ENCODE measurements at regions not wholly inside any gene's neighbourhood (a gene's known extent, or its start where the extent isn't known, plus 50 kb on each side); places are given as distances from the start of the nearest gene placed in this dataset.
"Not testable (repeated sequence)": the region's sequence is repeated elsewhere in the genome, so short reads cannot be mapped to it uniquely, and the experiment has no call there.

DNA sequence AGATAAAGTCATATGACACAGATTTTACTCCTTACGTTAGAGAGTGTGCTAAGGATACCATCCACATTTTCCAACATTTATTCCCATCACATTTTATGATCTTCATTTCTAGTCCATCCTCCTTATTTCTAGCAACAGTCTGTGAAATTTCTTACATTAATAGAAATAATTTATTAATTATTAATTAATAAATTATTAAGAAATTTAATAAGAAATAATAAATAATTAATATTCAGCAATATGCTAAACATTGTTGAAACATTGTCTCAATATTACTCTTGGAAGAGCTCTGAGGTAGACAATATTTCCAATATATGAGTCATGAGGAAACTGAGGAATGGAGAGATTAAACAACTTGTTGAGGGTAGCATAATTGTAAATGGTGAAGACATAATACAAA, 1742.5 kb upstream of the CDH6 start:
- not testable (repeated sequence) for DNase-seq (ENCODE audit: low read depth)

DNA sequence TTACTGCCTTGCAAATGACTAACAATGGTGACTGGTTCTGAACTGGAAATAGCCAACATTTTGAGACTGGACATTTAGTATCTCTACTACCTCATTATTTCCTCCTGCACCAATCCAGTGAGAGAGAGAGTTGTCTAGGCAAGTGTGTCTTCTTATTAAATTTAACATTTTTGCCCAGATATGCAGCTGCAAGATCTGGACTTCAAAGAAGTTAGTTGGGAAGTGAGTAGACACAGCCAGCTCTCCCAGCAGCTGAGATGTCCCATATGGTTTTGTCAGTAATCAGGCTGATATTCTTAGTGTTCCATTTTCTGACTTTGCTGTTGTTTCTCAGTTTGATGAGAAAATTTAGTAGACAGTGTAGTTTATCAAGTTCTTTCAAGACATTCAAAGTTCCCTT, 1778.8 kb upstream of the CDH6 start:
- DNase-seq (ENCODE audit: low read depth) = no peak

DNA sequence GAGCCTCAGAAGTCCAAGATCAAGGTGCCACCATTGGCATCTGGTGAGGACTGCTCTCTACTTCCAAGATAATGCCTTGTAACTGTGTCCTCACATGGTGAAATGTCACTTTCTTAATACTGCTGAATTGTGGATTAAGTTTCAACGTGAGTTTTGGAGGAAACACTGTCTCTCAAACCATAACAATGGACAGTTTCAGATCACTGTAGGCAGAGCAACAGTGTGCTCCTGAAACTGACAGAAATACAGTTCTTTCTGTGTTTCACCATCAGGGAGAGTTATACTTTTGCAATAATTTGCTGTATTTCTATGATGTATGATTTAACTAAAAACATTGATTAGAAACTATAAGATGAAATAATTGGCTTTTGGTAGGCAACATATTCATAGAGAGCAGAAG, 1780.5 kb upstream of the CDH6 start:
- DNase-seq (ENCODE audit: low read depth) = no peak

DNA sequence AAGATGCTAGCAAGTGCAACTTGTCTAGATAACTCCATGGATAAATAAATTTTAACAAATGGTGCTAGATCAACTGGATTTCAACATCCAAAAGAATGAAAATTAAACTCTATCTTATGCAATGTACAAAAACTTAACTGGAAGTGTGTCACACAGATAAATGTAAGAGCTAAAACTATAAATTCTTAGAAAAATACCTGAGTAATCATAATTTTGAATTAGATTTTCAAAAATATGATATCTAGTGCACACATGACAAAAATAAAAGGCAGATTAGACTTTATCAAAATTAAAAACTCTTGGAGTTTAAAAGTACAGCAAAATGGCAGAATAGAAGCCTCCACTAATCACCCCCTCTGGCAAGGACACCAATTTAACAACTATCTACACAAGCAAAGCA, 1791.2 kb upstream of the CDH6 start:
- no peak for DNase-seq (ENCODE audit: low read depth)

DNA sequence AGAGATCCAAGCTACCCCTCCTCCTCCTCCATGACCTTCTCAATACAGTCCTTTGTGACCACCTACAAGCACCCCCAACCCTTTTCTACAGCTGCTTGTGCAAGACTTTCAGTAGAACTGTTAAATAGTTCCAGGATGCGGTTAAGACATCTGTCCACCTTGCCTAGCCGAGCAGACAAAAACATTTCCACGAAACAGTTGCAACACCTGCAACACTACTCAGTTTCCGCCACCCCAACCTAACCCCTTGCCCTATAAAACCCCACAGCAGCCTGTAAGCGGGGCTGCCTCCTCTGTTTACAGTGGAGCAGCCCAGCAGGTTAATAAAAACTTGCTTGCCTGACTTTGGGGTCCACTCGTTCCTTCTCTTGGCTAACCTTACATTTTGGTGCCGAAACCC, 1803.5 kb upstream of the CDH6 start:
- no peak for DNase-seq (ENCODE audit: low read depth)

DNA sequence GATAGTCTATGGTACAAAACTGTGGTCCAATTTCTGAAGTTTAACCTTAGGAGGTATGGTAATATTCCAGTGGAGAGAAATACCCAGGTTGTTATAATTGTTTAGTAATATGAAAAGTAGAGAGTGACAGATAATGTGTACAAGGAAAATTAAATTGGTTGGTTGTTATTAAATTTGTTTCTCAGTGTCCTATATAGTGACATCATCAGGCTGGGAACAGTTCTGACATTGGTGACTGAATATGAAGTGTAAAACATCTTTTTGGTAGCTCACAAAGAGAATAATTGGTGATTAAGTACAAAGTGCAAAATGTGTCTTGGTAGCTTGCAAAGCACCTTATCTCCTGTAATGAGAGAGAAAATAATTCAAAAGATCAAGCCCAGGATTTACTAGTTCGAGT, 1806.1 kb upstream of the CDH6 start:
- DNase-seq (ENCODE audit: low read depth) = no peak

DNA sequence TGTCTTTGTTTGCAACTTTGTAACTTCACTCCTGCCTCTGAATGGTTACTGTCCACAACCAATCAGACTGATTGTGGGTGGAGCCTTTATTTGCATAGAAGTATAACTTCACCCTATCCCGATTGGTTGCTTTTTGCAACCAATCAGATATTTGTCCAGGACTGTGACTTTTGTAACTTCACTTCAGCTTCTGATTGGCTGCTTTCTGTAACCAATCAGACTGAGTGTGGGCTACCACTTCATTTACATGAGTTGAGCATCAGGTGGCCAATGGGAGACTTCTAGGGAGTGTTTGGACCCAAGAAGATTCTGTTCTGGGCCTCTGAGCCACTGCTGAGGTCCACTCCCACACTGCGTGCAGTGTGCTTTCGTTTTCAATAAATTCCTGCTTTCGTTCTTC, 1810.7 kb upstream of the CDH6 start:
- DNase-seq (ENCODE audit: low read depth) = no peak

DNA sequence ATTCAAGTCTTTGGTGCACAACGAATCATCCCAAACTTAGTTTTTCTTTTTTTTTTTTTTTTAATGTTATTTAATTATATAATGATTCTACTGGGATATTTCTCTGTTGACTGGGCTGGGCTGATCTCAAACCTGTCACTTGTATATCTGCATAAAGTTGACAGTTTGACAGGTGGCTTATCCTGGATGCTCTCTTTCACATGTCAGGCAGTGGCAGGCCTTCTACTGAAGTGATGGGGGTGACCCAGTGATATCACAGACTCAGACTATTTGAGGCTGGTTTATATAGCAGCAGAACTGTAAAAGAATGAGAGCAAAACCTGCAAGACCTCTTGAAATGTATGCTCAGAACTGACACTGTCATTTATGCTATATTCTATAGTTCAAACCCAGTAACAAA, 1813.5 kb upstream of the CDH6 start:
- no peak for DNase-seq (ENCODE audit: low read depth)

DNA sequence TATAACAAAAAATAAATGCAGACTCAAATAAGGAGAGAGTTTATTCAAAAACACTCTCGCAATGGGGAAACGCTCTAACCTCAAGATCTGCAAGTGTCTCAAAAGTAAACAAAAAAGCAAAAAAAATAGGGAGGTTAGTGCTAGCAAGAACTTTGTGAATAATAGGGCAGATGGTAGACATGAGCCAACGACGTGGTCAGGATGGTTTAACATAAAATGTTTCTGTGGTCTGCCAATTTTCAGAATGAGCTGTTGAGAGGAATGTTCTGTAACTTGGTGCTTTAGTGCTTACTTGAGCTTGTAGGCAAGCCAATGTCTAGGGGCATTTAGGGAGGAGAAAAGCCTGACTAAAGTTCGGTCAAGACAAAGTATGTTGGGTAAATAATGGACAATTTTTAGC, 1813.9 kb upstream of the CDH6 start:
- DNase-seq (ENCODE audit: low read depth) = no peak

DNA sequence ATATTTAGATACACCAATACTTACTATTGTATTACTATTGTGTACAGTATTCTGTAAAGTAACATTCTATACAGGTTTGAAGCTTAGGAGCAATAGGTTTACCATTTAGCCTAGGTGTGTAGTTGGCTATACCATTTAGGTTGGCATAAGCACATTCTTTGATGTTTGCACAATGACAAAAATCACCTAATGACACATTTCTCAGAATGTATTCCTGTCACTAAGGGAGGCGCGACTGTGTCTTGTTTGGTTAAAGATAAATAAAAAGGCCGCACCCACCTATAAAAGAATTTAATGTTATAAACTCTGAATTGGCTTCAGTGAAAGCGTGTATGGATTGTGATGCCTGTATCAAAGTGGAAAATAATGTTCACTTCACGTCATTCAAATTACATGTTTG, 1815.4 kb upstream of the CDH6 start:
- DNase-seq (ENCODE audit: low read depth) = no peak

DNA sequence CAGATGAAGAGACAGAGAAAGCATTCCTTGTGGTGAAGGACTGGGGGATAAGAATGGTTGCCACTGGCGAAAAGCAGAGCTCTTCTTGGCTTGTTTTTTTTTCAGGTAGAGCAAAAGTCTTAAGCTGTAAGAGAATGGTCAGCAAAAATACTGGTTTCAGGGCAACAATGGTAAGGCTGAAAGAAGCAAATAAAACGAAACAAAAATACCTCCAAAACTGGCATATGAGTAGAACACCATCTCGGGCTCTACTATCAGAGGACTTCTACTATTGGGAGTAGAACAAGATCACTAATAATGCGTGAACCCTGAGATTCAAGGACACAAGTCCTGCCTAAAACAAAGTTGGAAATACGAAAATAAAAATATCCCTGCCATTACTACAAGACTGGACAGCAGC, 1823.2 kb upstream of the CDH6 start:
- no peak for DNase-seq (ENCODE audit: low read depth)

DNA sequence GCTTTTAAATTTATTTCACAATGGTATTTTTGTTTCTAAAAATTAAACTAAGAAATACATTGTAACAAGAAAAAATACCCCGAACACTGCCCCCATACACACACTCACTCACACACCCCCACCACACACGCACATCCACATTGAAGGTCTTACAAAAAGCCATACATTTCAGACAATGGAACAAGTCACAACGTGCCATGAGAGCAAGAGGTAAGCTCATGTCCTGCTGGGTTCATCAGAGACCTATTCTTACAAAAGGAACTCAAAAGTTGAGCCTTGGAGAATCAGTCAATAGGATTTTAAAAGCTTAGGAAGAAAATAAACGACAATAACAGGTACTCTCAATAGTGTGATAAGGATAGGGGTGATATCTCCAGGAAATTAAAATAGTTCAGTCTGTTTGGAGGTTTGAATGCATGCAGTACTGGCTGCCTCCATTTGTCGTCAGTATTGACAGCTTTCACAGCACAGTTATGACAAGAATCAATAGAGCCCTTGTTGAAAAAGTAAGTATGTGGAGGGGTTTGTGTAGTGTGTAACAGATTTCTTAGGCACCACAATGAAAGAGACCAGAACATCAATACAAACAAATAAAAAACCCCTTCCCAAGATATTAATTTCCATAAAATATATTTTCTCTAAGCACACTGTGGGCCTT, 1826.2 kb upstream of the CDH6 start:
- DNase-seq (ENCODE audit: low read depth) = no peak

DNA sequence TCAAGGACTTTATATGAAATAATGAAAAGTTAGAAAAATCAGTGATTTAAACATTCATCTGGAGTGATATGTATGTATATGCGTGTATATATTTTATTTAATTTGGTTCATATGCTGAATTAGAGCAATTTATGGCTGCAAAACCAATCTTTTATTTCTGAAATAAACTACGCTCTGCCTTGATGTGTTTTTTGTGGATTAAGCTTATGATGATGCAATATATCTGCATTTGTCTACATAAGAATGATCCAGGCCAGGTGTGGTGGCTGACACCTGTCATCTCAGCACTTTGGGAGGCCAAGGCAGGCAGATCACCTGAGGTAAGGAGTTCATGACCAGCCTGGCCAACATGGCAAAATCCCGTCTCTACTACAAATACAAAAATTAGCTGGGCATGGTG, 1842.3 kb upstream of the CDH6 start:
- no peak for DNase-seq (ENCODE audit: low read depth)

DNA sequence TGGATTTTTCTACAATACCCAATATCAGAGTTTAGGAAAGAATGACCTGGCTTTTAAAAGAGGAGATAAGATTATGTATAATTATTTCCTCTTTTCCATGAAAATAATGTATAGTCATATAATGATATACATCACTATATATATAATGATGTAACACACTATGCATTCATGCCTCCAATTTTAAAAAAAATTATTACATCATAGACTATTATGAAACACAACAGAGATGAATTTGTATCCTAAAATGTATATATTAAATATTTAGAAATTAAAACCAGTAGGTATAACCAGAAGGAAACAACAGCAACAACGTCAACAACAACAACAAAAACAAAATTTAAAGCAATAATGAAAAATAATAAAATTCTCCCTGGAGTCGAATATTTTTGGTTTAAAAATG, 1856.5 kb upstream of the CDH6 start:
- DNase-seq (ENCODE audit: low read depth) = no peak

DNA sequence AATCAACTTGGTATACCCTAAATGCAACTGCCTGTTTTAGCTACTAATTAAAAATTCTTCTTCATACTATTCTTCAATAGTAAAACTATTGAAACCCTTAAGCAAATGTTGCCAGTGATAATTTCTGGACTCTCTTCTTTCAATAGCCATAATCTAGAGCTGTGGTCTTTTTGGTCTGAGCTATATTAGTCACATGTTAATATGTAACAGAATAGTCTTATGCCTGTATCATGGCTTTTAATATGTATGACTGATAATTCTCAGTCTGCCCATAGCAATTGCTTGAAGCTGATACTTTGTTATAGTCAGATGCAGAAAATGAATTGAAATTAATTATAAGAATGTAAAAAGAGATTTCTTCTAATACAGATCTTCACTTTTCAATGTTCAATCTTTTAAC, 1871.9 kb upstream of the CDH6 start:
- no peak for DNase-seq (ENCODE audit: low read depth)

DNA sequence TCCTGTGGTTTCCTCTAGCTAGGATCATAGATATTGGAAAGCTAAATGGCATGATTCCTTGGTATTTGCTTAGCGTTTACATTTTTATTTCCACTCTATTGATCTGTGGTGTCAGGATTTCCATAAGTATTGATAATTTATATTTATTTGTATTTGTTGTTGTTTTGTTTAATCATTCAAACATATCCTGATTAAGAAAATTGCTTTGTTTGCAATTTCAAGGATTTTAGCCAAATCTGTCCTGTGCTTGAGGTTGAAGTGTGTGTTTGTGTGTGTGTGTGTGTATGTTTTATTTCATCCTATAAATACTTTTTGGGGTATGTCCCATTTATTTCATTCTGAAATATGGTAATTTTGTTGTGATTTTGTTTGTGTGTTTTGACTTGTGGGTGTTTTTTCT, 1884.1 kb upstream of the CDH6 start:
- no peak for DNase-seq (ENCODE audit: low read depth)

DNA sequence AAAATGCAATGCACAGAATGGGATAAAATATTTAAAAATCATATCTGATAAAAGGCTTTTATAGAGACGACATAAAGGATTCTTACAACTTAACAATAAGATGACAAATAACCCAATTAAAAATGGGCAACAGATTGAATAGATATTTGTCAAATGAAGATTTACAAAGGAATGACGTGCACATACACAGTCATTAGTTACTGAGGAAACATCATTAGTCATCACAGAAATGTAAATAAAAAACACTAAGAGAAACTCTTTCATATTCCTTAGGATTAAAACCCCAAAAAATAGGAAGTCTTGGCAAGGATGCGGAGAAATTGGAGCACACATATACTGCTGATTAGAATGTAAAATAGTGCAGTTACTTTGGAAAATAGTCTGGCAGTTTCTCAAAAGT, 1886.0 kb upstream of the CDH6 start:
- DNase-seq (ENCODE audit: low read depth) = no peak

DNA sequence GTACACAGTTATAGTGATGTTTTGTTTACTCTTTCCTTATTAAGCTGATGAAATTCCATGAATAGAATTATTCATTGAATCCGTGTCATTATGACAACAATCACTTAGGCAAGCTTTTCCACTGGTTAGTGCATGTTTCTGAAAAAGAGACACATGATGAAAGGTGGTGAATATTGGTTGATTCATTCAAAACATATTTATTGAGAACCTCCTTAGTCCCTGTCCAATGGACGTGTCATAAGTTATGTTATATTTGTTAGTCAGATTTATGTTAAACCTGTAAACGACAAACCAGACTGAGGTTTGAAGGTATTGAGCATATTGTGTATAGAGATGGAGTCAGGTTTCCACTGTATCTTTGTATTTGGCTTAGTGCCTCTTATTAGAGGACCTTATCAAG, 1888.9 kb upstream of the CDH6 start:
- no peak for DNase-seq (ENCODE audit: low read depth)

DNA sequence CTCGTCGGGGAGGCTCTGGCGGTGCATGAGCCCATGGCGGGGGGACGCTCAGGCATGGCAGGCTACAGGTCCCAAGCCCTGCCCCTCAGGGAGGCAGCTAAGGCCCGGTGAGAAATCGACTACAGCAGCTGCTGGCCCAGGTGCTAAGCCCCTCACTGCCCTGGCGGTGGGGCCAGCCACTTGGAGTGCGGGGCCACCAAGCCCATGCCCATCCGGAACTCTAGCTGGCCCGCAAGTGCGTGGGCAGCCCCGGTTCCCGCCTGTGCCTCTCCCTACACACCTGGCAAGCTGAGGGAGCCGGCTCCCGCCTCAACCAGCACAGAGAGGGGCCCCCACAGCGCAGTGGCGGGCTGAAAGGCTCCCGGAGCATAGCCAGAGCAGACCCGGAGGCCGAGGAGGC, 1896.9 kb upstream of the CDH6 start:
- DNase-seq (ENCODE audit: low read depth) = no peak

DNA sequence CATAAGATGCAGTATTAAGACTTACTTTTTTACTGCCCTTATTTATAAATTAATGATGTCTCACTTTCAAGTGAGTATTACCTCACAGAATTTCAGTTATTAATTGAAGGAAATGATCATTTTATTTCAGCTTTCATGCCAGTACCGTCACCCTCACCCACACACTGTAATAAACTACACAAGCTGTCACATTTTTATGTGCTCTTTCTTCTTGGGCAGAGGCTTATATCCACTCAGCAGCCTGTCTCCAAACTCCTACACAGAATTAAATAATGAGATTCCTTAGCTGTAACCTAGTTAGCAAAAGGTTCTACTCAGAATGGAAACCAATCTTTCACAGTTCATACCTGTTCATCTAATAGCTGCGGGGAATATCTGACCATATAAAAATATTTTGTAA, 1915.8 kb upstream of the CDH6 start:
- DNase-seq (ENCODE audit: low read depth) = no peak

DNA sequence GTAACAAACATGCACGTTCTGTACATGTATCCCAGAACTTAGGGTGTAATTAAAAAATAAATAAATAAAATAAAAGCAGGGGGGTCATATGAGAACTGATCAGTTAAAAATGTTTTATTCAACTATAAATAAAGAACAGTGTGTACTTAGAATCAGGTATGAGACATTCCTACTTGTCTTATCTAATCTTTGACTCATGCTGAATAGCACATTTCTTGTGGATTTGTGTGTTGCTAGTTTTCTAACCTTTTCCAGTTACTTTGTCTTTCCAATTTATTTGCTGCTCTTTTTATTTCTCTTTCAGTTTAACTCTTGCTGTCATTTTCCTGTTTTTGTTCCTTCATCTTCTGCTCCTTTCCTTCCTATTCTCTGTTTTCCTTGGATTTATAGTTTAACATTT, 1917.1 kb upstream of the CDH6 start:
- DNase-seq (ENCODE audit: low read depth) = no peak

DNA sequence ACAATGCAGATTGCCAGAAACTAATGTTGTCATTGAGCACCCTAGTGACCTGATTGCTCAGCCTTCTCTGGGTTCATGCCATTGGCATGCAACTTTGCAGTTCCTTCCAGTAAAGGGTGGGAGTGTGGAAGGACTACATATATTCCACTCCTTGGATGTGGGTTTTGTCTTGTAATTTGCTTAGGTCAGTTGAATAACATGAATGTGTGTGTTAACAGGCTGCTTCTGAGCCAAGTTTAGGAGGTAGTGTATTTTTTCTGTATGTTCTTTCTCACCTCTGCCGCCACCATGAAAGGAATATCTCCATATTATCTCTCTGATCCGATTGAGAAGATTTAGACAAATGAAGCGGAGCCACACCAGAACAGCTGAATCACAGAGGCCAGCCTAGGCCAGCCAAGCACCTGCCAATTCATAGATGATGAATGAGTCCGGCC, 1929.6 kb upstream of the CDH6 start:
- no peak for DNase-seq (ENCODE audit: low read depth)

DNA sequence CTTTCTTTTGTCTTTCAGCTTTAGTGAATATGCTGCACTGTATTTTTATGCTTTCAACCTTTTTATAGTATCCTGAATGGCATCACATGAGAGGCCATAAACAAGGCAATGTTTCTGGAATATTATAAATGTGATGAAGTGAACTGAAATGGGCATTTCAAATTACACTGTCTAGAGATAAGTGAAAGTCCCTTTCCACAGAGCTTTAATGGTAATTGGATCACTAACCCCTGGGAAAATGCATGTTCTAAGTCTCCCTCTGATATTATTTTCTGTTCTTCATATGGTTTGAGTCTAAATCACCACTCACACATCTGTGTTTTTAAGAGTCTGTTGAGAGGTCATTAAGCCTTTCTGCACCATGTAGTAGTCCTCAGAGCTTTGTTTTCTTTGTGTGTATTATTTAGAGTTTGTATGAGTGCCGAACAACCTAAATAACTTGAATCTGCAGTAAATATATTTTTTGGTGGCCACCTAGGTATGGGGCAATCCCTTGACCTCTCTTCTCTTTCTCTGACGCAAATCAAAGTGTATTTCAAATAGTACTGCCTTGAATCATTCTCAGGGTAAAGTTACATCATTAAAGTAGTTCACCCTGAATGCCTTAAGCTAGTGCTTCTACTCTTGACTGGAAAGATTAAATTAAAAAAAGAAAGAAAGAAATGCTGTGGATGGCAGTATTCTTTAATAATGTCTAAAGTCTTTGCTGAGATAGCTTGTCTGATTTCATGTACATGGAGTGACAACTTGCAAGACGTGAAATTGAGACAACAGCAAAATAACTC, 1931.0 kb upstream of the CDH6 start:
- no peak for DNase-seq (ENCODE audit: low read depth)

DNA sequence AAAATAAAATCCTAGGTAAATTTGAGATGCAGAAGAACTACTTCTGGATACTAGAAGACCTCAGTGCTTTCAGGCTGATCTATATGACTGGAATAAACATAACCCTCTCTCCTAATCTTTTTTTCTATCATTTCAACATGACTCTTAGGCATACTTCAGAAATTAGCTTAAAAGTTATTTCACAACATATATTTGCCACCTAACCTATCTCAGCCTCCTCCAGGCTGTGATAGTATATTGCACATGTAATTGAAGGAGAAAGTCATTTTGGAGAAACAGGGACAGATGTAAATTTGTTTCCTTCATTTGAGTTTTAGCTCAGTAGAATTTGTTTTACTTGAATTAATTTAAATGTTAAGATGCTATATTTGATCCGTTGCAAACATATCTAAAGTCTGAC, 1932.3 kb upstream of the CDH6 start:
- no peak for DNase-seq (ENCODE audit: low read depth)

Data from EH (cell line).